Endodermal cell (in vitro differentiated cells): ENCODE measurements at regions not wholly inside any gene's neighbourhood (a gene's known extent, or its start where the extent isn't known, plus 50 kb on each side); places are given as distances from the start of the nearest gene placed in this dataset.

Experiments
- DNase-seq: peaks from one replicate; pipeline ENCODE4 v3.0.0-alpha.2; 2017
- H3K27ac ChIP-seq: 2 replicates; pipeline ENCODE4 v1.5.1; 2013; ENCODE audit warnings: mild to moderate bottlenecking, low read depth, low read length, moderate library complexity
- H3K27me3 ChIP-seq: 2 replicates; pipeline ENCODE4 v1.6.1; 2013; ENCODE audit warnings: mild to moderate bottlenecking, low read length, moderate library complexity; ENCODE audit not compliant: insufficient read depth, control insufficient read depth, poor library complexity, severe bottlenecking
- H3K36me3 ChIP-seq: 2 replicates; pipeline ENCODE4 v1.7.0; 2013; ENCODE audit warnings: mild to moderate bottlenecking, low read length, moderate library complexity; ENCODE audit not compliant: control insufficient read depth, insufficient read depth
- H3K4me1 ChIP-seq: one replicate; pipeline ENCODE4 v1.7.0; 2013; ENCODE audit warnings: low read length; ENCODE audit not compliant: control insufficient read depth, insufficient read depth
- H3K4me3 ChIP-seq: 2 replicates; pipeline ENCODE4 v1.5.1; 2013; ENCODE audit warnings: mild to moderate bottlenecking, low read length, moderate library complexity
- H3K9ac ChIP-seq: 2 replicates; pipeline ENCODE4 v1.6.1; 2013; ENCODE audit warnings: mild to moderate bottlenecking, low read length, moderate library complexity; ENCODE audit not compliant: poor library complexity, severe bottlenecking; ENCODE audit errors: extremely low read depth
- H3K9me3 ChIP-seq: 2 replicates; pipeline ENCODE4 v1.6.1; 2013; ENCODE audit warnings: mild to moderate bottlenecking, low read length, moderate library complexity; ENCODE audit not compliant: control insufficient read depth
- H3K27ac Mint-ChIP-seq: 2 replicates; pipeline ENCODE4 v1.8.0; 2020; ENCODE audit warnings: mixed read lengths
- H3K27me3 Mint-ChIP-seq: 2 replicates; pipeline ENCODE4 v1.8.0; 2021; ENCODE audit warnings: mild to moderate bottlenecking, mixed read lengths; ENCODE audit not compliant: insufficient read depth
- H3K36me3 Mint-ChIP-seq: 2 replicates; pipeline ENCODE4 v1.8.0; 2020; ENCODE audit warnings: low read depth, mixed read lengths
- H3K4me1 Mint-ChIP-seq: 2 replicates; pipeline ENCODE4 v1.8.0; 2020; ENCODE audit warnings: mixed read lengths
- H3K4me3 Mint-ChIP-seq: 2 replicates; pipeline ENCODE4 v1.8.0; 2020; ENCODE audit warnings: mild to moderate bottlenecking, moderate library complexity, mixed read lengths
- H3K9me3 Mint-ChIP-seq: 2 replicates; pipeline ENCODE4 v1.8.0; 2020; ENCODE audit warnings: mild to moderate bottlenecking, mixed read lengths
- WGBS, 2 experiments: methylation state at CpG; one replicate each; pipeline versions ENCODE4 v1.1.5 to v1.1.7; 2013; ENCODE audit warnings: missing lambda C conversion rate in 2 of 2, mixed read lengths in 1 of 2; ENCODE audit not compliant: insufficient coverage in 1 of 2, insufficient read length in 1 of 2; 5-methylcytosine and 5-hydroxymethylcytosine counted together
- TF ChIP-seq, protein P1 (sequence below): fragments of 200-600 bp; sonication (generic); conservative IDR thresholded peaks from 2 replicates; pipeline ENCODE4 v1.5.0; 2021; ENCODE audit warnings: antibody characterized with exemption, mild to moderate bottlenecking

DNA sequence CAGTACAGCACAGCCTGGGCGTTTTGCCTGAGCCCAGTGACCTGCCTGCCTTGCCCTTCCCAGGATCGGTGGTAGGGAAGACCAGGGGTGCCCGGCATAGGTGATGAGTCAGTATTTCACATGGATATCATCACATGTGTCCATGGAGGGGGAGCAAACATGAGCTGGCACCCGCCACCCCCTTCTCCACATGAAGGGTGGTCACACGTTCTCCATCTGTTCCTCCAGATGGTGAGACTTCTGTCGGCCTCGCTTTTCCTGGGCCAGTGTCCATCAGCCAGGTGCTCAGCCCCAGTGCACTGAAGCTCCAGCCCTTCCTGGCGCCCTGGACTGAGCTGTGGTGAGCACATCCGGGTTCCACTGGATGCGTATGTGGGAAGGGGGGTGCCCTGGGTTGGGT lies 208.4 kb downstream of the UBE3A start:
- no peaks in the 10 kb centered on the region for H3K36me3 Mint-ChIP-seq
- H3K36me3 ChIP-seq = no peaks in the 10 kb centered on the region
- H3K9me3 Mint-ChIP-seq = peaks cover 88% of the 10 kb centered on the region
- no peak overlapping the region for H3K9ac ChIP-seq
- whole genome bisulfite sequencing, 2 experiments = 75 to 80% methylated on average over 5 to 10 of the region's 10 CpGs
- DNase-seq = no peak
- H3K27ac ChIP-seq = no peak overlapping the region
- no peak overlapping the region for H3K4me3 ChIP-seq
- no peaks in the 10 kb centered on the region for H3K9me3 ChIP-seq
- H3K27me3 ChIP-seq = no peaks in the 10 kb centered on the region
- TF ChIP-seq, protein P1, sequence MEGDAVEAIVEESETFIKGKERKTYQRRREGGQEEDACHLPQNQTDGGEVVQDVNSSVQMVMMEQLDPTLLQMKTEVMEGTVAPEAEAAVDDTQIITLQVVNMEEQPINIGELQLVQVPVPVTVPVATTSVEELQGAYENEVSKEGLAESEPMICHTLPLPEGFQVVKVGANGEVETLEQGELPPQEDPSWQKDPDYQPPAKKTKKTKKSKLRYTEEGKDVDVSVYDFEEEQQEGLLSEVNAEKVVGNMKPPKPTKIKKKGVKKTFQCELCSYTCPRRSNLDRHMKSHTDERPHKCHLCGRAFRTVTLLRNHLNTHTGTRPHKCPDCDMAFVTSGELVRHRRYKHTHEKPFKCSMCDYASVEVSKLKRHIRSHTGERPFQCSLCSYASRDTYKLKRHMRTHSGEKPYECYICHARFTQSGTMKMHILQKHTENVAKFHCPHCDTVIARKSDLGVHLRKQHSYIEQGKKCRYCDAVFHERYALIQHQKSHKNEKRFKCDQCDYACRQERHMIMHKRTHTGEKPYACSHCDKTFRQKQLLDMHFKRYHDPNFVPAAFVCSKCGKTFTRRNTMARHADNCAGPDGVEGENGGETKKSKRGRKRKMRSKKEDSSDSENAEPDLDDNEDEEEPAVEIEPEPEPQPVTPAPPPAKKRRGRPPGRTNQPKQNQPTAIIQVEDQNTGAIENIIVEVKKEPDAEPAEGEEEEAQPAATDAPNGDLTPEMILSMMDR = no peak
- no peaks in the 10 kb centered on the region for H3K27me3 Mint-ChIP-seq
- H3K4me1 Mint-ChIP-seq = no peaks in the 10 kb centered on the region
- H3K27ac Mint-ChIP-seq = no peak overlapping the region
- no peaks in the 10 kb centered on the region for H3K4me1 ChIP-seq
- H3K4me3 Mint-ChIP-seq = no peak overlapping the region

DNA sequence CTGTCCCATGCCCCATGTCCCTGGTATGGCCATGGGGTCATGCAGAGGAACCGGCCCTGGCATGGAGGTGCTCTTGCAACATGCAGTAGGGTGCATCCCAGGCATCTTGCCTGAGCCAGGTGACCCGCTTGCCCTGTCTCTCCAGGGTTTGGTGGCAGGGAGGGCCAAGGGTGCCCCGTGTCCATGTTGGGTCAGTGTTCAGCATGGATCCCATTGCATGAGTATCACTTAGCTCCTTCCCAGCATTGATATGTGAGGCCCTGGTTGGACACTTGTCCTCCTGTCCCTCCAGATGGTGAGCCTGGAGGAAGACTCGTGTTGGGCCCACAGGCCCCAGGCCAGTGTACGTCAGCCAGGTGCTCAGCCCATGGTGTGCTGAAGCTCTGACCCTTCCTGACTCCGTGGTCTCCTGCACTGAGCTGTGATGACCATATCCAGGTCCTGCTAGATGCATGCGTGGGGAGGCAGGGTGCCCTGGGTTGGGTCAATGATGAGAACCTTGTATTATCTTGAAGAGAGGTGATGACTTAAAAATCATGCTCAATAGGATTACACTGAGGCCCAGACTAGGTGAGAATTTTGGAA lies 205.0 kb downstream of the UBE3A start:
- Mint-ChIP-seq H3K27ac (no peak overlapping the region), H3K4me1 (no peaks in the 10 kb centered on the region), H3K9me3 (peaks cover 93% of the 10 kb centered on the region), H3K27me3 (no peaks in the 10 kb centered on the region), H3K4me3 (no peak overlapping the region), H3K36me3 (no peaks in the 10 kb centered on the region)
- Histone ChIP-seq H3K27ac (no peak overlapping the region), H3K4me3 (no peak overlapping the region), H3K9ac (no peak overlapping the region), H3K4me1 (no peaks in the 10 kb centered on the region), H3K9me3 (no peaks in the 10 kb centered on the region), H3K36me3 (no peaks in the 10 kb centered on the region), H3K27me3 (no peaks in the 10 kb centered on the region)
- TF ChIP-seq, protein P1 = no peak
- no peak for DNase-seq
- 70 to 77% methylated on average over 5 to 7 of the region's 7 CpGs for WGBS, 2 experiments

DNA sequence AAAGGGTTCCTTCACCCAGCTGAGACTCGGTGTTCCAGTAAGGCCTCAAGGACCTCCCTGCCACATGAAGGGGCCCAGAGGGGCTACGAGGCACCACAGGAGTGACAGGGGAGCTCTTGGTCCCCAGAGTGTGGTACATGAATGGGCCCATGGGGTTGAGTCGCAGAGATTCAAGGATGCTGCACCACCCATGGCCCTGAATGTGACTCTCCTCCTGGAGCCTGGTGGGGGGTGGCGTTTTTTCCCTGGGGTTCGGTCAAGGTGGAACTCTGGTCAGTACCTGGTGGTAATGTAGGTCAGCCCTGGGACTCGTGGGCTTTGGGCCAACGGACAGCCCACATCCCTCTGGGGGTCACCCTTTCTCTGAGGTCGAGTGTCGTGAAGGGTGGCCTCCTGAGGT lies 204.0 kb downstream of the UBE3A start:
- H3K4me3 Mint-ChIP-seq = no peak overlapping the region
- Histone ChIP-seq H3K27me3 (no peaks in the 10 kb centered on the region), H3K9me3 (no peaks in the 10 kb centered on the region), H3K27ac (no peak overlapping the region), H3K9ac (no peak overlapping the region), H3K4me1 (no peaks in the 10 kb centered on the region), H3K4me3 (no peak overlapping the region), H3K36me3 (no peaks in the 10 kb centered on the region)
- no peak overlapping the region for H3K27ac Mint-ChIP-seq
- no peaks in the 10 kb centered on the region for H3K36me3 Mint-ChIP-seq
- peaks cover 93% of the 10 kb centered on the region for H3K9me3 Mint-ChIP-seq
- H3K27me3 Mint-ChIP-seq = no peaks in the 10 kb centered on the region
- DNase-seq = no peak
- WGBS, 2 experiments = 74 to 80% methylated on average over 1 to 9 of the region's 9 CpGs
- no peaks in the 10 kb centered on the region for H3K4me1 Mint-ChIP-seq
- TF ChIP-seq, protein P1 = no peak
